ENCODE measurements at regions not wholly inside any gene's neighbourhood (a gene's known extent, or its start where the extent isn't known, plus 50 kb on each side); places are given as distances from the start of the nearest gene placed in this dataset.

DNA sequence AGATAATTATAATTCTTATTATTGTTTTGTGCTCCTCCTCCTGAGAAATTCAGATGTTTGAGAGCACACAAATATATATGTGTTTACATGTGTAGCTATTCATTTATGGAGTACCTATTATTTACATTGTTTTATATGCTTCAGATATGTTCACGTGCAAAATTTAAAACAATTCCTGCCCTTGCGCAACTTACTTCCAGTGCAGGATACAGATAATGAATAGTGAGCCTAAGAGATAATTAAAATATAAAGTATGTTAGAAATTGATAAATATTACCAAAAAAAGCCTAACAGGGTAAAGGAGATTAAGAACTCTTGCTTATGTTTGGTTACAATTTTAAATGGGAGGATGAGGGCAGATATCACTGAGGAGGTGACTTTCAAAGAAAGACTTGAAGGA is 81.7 kb upstream of the DPH6 start:
- no peak for DNase-seq
- TF ChIP-seq, protein P1, sequence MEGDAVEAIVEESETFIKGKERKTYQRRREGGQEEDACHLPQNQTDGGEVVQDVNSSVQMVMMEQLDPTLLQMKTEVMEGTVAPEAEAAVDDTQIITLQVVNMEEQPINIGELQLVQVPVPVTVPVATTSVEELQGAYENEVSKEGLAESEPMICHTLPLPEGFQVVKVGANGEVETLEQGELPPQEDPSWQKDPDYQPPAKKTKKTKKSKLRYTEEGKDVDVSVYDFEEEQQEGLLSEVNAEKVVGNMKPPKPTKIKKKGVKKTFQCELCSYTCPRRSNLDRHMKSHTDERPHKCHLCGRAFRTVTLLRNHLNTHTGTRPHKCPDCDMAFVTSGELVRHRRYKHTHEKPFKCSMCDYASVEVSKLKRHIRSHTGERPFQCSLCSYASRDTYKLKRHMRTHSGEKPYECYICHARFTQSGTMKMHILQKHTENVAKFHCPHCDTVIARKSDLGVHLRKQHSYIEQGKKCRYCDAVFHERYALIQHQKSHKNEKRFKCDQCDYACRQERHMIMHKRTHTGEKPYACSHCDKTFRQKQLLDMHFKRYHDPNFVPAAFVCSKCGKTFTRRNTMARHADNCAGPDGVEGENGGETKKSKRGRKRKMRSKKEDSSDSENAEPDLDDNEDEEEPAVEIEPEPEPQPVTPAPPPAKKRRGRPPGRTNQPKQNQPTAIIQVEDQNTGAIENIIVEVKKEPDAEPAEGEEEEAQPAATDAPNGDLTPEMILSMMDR (conservative IDR thresholded peaks at IDR 0.05): no peak
- no peak overlapping the region for H4K8ac ChIP-seq (replicated peaks; ENCODE audit: insufficient read length, low read depth, low read length)
- H3K27me3 Mint-ChIP-seq (ENCODE audit: low read depth): no peaks in the 10 kb centered on the region
- WGBS (ENCODE audit: extremely low coverage, insufficient read length, low lambda C conversion rate): no CpG with 5 or more reads among the region's 2 CpGs
- H3K4ac ChIP-seq (ENCODE audit: low read depth, low read length): no peak overlapping the region
- H3K9me3 Mint-ChIP-seq: peaks cover 0 to 3% of the 10 kb centered on the region in 2 experiments; a peak in 2 of 5 replicates
- H3K14ac ChIP-seq (ENCODE audit: insufficient read depth, low read length): no peak overlapping the region
- H2AK5ac ChIP-seq (ENCODE audit: insufficient read length, low read length): no peak overlapping the region
- H3T11ph ChIP-seq (ENCODE audit: low read length): no peak overlapping the region
- no peaks in the 10 kb centered on the region for H3K9me3 ChIP-seq (ENCODE audit: control insufficient read depth, low read depth, low read length)
- no peak overlapping the region for H4K5ac ChIP-seq (ENCODE audit: insufficient read length, low read depth, low read length)
- H3K4me3 Mint-ChIP-seq: no peak overlapping the region
- no peak overlapping the region for H2BK120ac ChIP-seq (ENCODE audit: low read depth, low read length, poor library complexity, severe bottlenecking)
- H3K4me2 ChIP-seq (ENCODE audit: insufficient read depth, insufficient read length, low read length): no peak overlapping the region
- H3K23me2 ChIP-seq (ENCODE audit: insufficient read length, low read depth, low read length, poor library complexity, severe bottlenecking): no peaks in the 10 kb centered on the region
- no peaks in the 10 kb centered on the region for H3K79me2 ChIP-seq (ENCODE audit: insufficient read depth, low read length)
- no peak overlapping the region for H4K91ac ChIP-seq (ENCODE audit: insufficient read length, low read depth, low read length)
- H2BK12ac ChIP-seq (ENCODE audit: insufficient read length, low read depth, low read length): no peak overlapping the region
- peaks cover 0 to 4% (median 0%) of the 10 kb centered on the region in 3 experiments; a peak in 2 of 7 replicates for H3K36me3 Mint-ChIP-seq (ENCODE audit: insufficient read depth in 1 of 3, low read depth in 3 of 3)
- no peak overlapping the region for H3K18ac ChIP-seq (ENCODE audit: insufficient read length, low read depth, low read length)
- H3K23ac ChIP-seq (ENCODE audit: insufficient read length, low read depth, low read length): no peak overlapping the region
- peaks cover 18 to 23% of the 10 kb centered on the region in 2 experiments for H3K4me1 Mint-ChIP-seq
- H3K56ac ChIP-seq (ENCODE audit: insufficient read length, low read depth, low read length): no peak overlapping the region
- no peak overlapping the region for H2BK5ac ChIP-seq (ENCODE audit: insufficient read length, low read length)
- no peaks in the 10 kb centered on the region for H3K79me1 ChIP-seq (ENCODE audit: insufficient read depth, low read depth, low read length, poor library complexity, severe bottlenecking)
- H3K27me3 ChIP-seq (ENCODE audit: insufficient read depth, low read length): no peaks in the 10 kb centered on the region
- H2AFZ ChIP-seq (ENCODE audit: low read length): no peak overlapping the region
- H3K9ac ChIP-seq (ENCODE audit: extremely low read depth, insufficient read length, low read length): no peak overlapping the region
- 0 out of 2 replicates have a peak, but pooled peaks cover 2% of the 10 kb centered on the region for H3K4me1 ChIP-seq (ENCODE audit: insufficient read depth, low read length)
- H3K27ac ChIP-seq (ENCODE audit: insufficient read length, low read depth, low read length): no peak overlapping the region
- peak overlapping the region in 1 of 3 experiments; percentile 14; a peak in 1 of 7 replicates for H3K27ac Mint-ChIP-seq
- H2BK20ac ChIP-seq (ENCODE audit: low read depth, low read length, poor library complexity, severe bottlenecking): no peak overlapping the region
- no peaks in the 10 kb centered on the region for H4K20me1 ChIP-seq (ENCODE audit: control insufficient read depth, insufficient read depth, insufficient read length)
- no peak overlapping the region for H2BK15ac ChIP-seq (ENCODE audit: low read depth, low read length)

Data from H9 (cell line).